Heart left ventricle (tissue), 16 donors: ENCODE measurements at regions not wholly inside any gene's neighbourhood (a gene's known extent, or its start where the extent isn't known, plus 50 kb on each side); places are given as distances from the start of the nearest gene placed in this dataset.
"Not testable (repeated sequence)": the region's sequence is repeated elsewhere in the genome, so short reads cannot be mapped to it uniquely, and the experiment has no call there.

Experiments
- ATAC-seq, 4 donors: fragments of 200-7000 bp; cut with Tn5 transposase; one replicate each; pipeline ENCODE4 v1.9.1; 2020 to 2022; ENCODE audit warnings: moderate library complexity in 4 of 4, mild to moderate bottlenecking in 3 of 4, moderate number of reproducible peaks in 1 of 4
- DNase-seq, 5 donors: peaks; one replicate each; pipeline ENCODE4 v3.0.0-alpha.2; 2020
- H3K27ac ChIP-seq, 12 donors: fragments of 200-600 bp; sonication (generic) in 4 of 12; one replicate each; pipeline versions ENCODE4 v1.5.0 to v1.8.0; 2016 to 2022; ENCODE audit warnings: mild to moderate bottlenecking in 2 of 12
- H3K27me3 ChIP-seq, 9 donors: fragments of 200-600 bp; sonication (generic) in 2 of 9; one replicate each; pipeline versions ENCODE4 v1.5.1 to v1.8.0; 2016 to 2022; ENCODE audit warnings: mild to moderate bottlenecking in 3 of 9
- H3K36me3 ChIP-seq, 9 donors: fragments of 200-600 bp; sonication (generic) in 2 of 9; one replicate each; pipeline versions ENCODE4 v1.5.0 to v1.8.0; 2018 to 2022; ENCODE audit warnings: mild to moderate bottlenecking in 2 of 9
- H3K4me1 ChIP-seq, 12 donors: fragments of 200-600 bp; sonication (generic) in 4 of 12; one replicate each; pipeline versions ENCODE4 v1.5.0 to v1.8.0; 2016 to 2022; ENCODE audit warnings: mild to moderate bottlenecking in 3 of 12
- H3K4me3 ChIP-seq, 12 donors: fragments of 200-600 bp; sonication (generic) in 4 of 12; one replicate each; pipeline versions ENCODE4 v1.5.0 to v1.8.0; 2017 to 2022; ENCODE audit warnings: mild to moderate bottlenecking in 9 of 12, moderate library complexity in 4 of 12
- H3K9me3 ChIP-seq, 12 donors: fragments of 200-600 bp; sonication (generic) in 4 of 12; one replicate each; pipeline versions ENCODE4 v1.5.0 to v1.8.0; 2016 to 2022; ENCODE audit warnings: mild to moderate bottlenecking in 1 of 12
- POLR2A ChIP-seq, 2 donors: fragments of 450-650 bp; IDR thresholded peaks; one replicate each; pipeline ENCODE4 v1.6.1; 2017; ENCODE audit warnings: antibody characterized with exemption in 2 of 2, mild to moderate bottlenecking in 2 of 2, moderate library complexity in 2 of 2
- WGBS, 4 donors: extraction: QIAGEN DNeasy Blood & Tissue Kit in 2 of 4; methylation state at CpG; one replicate each; pipeline versions ENCODE4 v1.1.5 to v1.1.7; 2013 to 2018; 5-methylcytosine and 5-hydroxymethylcytosine counted together
- intact Hi-C, 10 donors: fragments of 100-400 bp; cut with DNase I; formaldehyde crosslinking; loops; one replicate each; pipeline versions ENCODE4 v1.11.1 to v1.14.2; 2022
- TF ChIP-seq, protein P1 (sequence below), 12 donors: fragments of 200-600 bp; sonication (generic) in 4 of 12; IDR thresholded peaks; one replicate each; pipeline versions ENCODE4 v1.5.0 to v1.8.0; 2018 to 2022; ENCODE audit warnings: antibody characterized with exemption in 12 of 12, mild to moderate bottlenecking in 5 of 12
- donor health status: ischemic (EF 13 %, LVEDD 7.1; RV severe dilation, severe dysfunction).
- donor health status: healthy with polysubstance abuse.
- donor health status: DM: no; HTN: yes; CAD: no.
- donor health status: DM: no; HTN: no; CAD: no.
- donor health status: ischemic (EF 25% LVEDD 6.9; RV normal size, moderate dysfunction).
- donor health status: ischemic (EF 25% LVEDD 5.7; RV mildly dilated, moderate dysfunction).
- donor health status: healthy.
- donor health status: DM: yes; HTN: yes; CAD: no.
- donor health status: ischemic (EF 35%, LVEDD 5.7; RV mildly dilated, moderate dysfunction).
- donor health status: nonischemic (EF 11% LVEDD 7.7; RV severe dilation, severe dysfunction).
- donor health status: DM: yes; HTN: yes; CAD: no.
- donor health status: PGD.
- donor health status: ischemic (EF 29% LVEDD 5.4; RV normal size, mild dysfunction).
- donor health status: nonischemic (EF 23%, LVEDD 6.1; RV moderate dilation, normal function).

GRCh38 chr18:5830902-5831301 lies 64.4 kb downstream of the TMEM200C start:
- intact Hi-C loops, H3K27ac ChIP-seq, H3K4me3 ChIP-seq, H3K9me3 ChIP-seq, H3K4me1 ChIP-seq, H3K27me3 ChIP-seq, ATAC-seq, DNase-seq, H3K36me3 ChIP-seq: not testable (repeated sequence)
- 83 to 94% (median 91%) methylated on average over 1 of the region's 1 CpG for WGBS, 4 donors

DNA sequence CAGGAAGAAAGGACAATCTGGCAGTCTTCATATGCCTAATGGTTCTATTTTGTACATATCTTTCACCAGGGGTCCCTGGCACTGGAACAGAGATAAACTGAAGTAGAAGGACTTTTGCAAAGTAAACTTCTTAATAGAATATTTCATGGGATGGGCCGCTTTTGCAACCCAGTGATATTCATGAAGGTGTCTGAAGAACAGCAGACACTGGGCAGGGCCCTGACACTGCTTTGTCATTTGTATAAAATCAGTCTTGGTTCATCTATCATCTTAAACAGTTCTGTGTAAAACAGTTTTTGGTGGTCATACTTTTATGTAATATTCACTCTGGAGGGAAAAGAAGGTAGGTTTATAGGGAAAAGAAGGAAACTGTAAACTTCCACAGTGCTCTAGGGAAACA lies 66.4 kb downstream of the TMEM200C start:
- Histone ChIP-seq H3K27me3 (peaks cover 0 to 21% (median 0%) of the 10 kb centered on the region in 9 donors), H3K4me1 (no peaks in the 10 kb centered on the region), H3K4me3 (no peak overlapping the region), H3K9me3 (no peaks in the 10 kb centered on the region), H3K36me3 (no peaks in the 10 kb centered on the region), H3K27ac (no peak overlapping the region)
- WGBS, 4 donors = 81 to 89% (median 86%) methylated on average over 1 of the region's 1 CpG
- no peak for TF ChIP-seq POLR2A (IDR thresholded peaks at IDR 0.05)
- TF ChIP-seq, protein P1, sequence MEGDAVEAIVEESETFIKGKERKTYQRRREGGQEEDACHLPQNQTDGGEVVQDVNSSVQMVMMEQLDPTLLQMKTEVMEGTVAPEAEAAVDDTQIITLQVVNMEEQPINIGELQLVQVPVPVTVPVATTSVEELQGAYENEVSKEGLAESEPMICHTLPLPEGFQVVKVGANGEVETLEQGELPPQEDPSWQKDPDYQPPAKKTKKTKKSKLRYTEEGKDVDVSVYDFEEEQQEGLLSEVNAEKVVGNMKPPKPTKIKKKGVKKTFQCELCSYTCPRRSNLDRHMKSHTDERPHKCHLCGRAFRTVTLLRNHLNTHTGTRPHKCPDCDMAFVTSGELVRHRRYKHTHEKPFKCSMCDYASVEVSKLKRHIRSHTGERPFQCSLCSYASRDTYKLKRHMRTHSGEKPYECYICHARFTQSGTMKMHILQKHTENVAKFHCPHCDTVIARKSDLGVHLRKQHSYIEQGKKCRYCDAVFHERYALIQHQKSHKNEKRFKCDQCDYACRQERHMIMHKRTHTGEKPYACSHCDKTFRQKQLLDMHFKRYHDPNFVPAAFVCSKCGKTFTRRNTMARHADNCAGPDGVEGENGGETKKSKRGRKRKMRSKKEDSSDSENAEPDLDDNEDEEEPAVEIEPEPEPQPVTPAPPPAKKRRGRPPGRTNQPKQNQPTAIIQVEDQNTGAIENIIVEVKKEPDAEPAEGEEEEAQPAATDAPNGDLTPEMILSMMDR (IDR thresholded peaks at IDR 0.05) = no peak
- ATAC-seq = no peak
- intact Hi-C loops = no loop called here
- no peak for DNase-seq

DNA sequence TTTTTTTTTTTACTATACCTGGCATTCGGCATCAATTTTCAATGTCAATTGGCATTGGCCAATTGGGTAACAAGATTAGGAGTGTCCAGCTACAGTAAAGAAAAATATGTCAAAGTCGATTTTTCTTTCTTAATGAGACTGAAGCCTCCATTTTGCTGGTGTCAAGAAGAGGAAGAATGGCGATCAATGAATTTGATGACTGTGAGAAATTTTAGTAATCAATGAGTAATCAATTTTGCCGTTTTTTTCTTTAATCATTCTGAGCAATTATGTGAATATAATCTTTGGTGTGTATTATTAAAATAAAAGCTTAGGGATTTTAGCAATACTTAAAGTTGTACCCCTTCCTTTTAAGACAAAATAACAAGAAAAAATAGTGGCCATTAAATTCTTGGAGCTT lies 69.7 kb downstream of the TMEM200C start:
- 78 to 89% (median 80%) methylated on average over 4 of the region's 4 CpGs for WGBS, 4 donors
- H3K36me3 ChIP-seq = no peaks in the 10 kb centered on the region
- intact Hi-C loops = no loop called here
- H3K27ac ChIP-seq = no peak overlapping the region
- no peak overlapping the region for H3K4me3 ChIP-seq
- DNase-seq (no peak), ATAC-seq (no peak)
- H3K27me3 ChIP-seq = peaks cover 0 to 39% (median 0%) of the 10 kb centered on the region in 9 donors
- H3K4me1 ChIP-seq = no peaks in the 10 kb centered on the region
- H3K9me3 ChIP-seq = no peaks in the 10 kb centered on the region
- no peak for TF ChIP-seq POLR2A (IDR thresholded peaks at IDR 0.05)
- TF ChIP-seq, protein P1 (IDR thresholded peaks at IDR 0.05) = no peak

DNA sequence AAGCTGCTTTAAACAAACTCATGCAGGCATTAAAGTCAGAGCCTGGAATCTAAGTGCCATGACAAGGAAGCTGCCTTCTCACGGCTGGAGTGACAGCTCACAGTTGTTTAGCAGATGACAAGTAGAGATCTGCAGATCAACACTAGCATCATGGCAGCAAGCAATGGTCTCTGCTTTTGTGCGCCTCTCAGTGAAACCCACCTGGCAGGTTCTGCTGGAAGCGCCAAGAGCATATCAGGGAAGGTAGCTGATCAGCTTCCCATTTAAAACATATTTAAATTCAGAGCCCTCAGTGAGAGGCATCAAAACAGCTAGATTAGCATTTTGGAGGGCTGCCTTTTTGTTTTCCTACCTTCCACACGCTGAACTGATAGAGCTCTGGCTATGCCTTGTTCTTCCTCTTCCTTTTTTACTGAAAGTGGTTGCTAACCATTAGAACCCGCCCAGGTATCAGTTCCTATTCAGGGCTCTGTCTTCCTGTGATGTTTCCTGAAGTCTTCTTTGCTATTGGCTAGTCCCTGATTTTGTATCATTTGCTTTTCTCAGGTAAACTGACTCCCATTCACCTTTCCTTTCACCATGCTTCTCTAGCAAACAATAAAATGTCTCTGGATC lies 70.8 kb downstream of the TMEM200C start:
- no peak for DNase-seq
- Histone ChIP-seq H3K27me3 (peaks cover 0 to 39% (median 0%) of the 10 kb centered on the region in 9 donors), H3K9me3 (no peaks in the 10 kb centered on the region), H3K4me3 (no peak overlapping the region), H3K4me1 (no peaks in the 10 kb centered on the region), H3K27ac (no peak overlapping the region), H3K36me3 (no peaks in the 10 kb centered on the region)
- TF ChIP-seq, protein P1 (IDR thresholded peaks at IDR 0.05) = no peak
- TF ChIP-seq POLR2A (IDR thresholded peaks at IDR 0.05) = no peak
- intact Hi-C loops = no loop called here
- 37 to 50% (median 42%) methylated on average over 4 to 5 of the region's 5 CpGs for WGBS, 4 donors
- ATAC-seq = no peak

DNA sequence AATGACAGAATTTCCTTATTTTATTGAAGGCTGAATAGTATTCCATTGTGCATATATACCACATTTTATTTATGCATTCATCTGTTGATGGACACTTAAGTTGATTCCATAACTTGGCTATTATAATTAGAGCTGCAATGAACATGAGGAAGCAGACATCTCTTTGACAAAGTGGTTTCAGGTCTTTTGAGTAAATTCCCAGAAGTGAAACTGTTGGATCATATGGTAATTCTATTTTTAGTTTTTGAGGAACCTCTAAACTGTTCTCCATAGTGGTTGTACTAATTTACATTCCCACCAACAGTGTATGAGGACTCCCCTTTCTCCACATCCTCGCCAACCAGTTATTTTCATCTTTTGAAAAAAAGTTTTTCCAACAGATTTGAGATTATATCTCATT lies 77.5 kb downstream of the TMEM200C start:
- intact Hi-C loops = no loop called here
- TF ChIP-seq, protein P1 (IDR thresholded peaks at IDR 0.05) = no peak
- TF ChIP-seq POLR2A (IDR thresholded peaks at IDR 0.05) = no peak
- Histone ChIP-seq H3K36me3 (no peaks in the 10 kb centered on the region), H3K4me3 (no peak overlapping the region), H3K27ac (no peak overlapping the region), H3K4me1 (no peaks in the 10 kb centered on the region), H3K9me3 (no peaks in the 10 kb centered on the region), H3K27me3 (peaks cover 0 to 11% (median 0%) of the 10 kb centered on the region in 9 donors)
- 79 to 83% (median 80%) methylated on average over 1 of the region's 1 CpG for WGBS, 4 donors
- ATAC-seq (no peak), DNase-seq (no peak)
